Heart left ventricle (tissue), 13 donors: ENCODE measurements at regions not wholly inside any gene's neighbourhood (a gene's known extent, or its start where the extent isn't known, plus 50 kb on each side); places are given as distances from the start of the nearest gene placed in this dataset.

Experiments
- POLR2A ChIP-seq, 2 donors: fragments of 450-650 bp; IDR thresholded peaks; one replicate each; pipeline ENCODE4 v1.6.1; 2017; ENCODE audit warnings: antibody characterized with exemption in 2 of 2, mild to moderate bottlenecking in 2 of 2, moderate library complexity in 2 of 2
- TF ChIP-seq, protein P1 (sequence below), 12 donors: fragments of 200-600 bp; sonication (generic) in 4 of 12; IDR thresholded peaks; one replicate each; pipeline versions ENCODE4 v1.5.0 to v1.8.0; 2018 to 2022; ENCODE audit warnings: antibody characterized with exemption in 12 of 12, mild to moderate bottlenecking in 5 of 12
- donor health status: ischemic (EF 13 %, LVEDD 7.1; RV severe dilation, severe dysfunction).
- donor health status: DM: no; HTN: yes; CAD: no.
- donor health status: DM: no; HTN: no; CAD: no.
- donor health status: ischemic (EF 25% LVEDD 6.9; RV normal size, moderate dysfunction).
- donor health status: ischemic (EF 25% LVEDD 5.7; RV mildly dilated, moderate dysfunction).
- donor health status: ischemic (EF 35%, LVEDD 5.7; RV mildly dilated, moderate dysfunction).
- donor health status: nonischemic (EF 11% LVEDD 7.7; RV severe dilation, severe dysfunction).
- donor health status: DM: yes; HTN: yes; CAD: no.
- donor health status: PGD.
- donor health status: ischemic (EF 29% LVEDD 5.4; RV normal size, mild dysfunction).
- donor health status: nonischemic (EF 23%, LVEDD 6.1; RV moderate dilation, normal function).

DNA sequence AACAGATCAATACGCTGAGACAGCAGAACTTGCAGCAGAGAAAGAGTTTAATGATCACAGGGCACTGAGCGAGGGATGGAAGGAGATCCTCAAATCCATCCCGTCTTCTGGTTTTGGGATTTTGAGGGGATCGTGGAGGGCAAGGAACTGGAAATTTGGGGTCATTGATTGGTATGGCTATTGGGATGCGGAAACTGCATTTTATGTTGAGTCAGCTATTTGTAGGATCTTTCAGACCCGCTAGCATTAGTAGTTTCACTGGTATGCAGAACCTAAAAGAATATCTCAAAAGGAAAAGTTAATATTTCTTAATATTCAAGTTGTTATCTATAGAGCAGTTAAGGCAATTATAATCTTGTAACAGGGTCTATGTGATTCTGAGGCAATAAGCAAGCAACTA, 771.7 kb upstream of the CTNND2 start:
- TF ChIP-seq POLR2A (IDR thresholded peaks at IDR 0.05), result no peak
- TF ChIP-seq, protein P1, sequence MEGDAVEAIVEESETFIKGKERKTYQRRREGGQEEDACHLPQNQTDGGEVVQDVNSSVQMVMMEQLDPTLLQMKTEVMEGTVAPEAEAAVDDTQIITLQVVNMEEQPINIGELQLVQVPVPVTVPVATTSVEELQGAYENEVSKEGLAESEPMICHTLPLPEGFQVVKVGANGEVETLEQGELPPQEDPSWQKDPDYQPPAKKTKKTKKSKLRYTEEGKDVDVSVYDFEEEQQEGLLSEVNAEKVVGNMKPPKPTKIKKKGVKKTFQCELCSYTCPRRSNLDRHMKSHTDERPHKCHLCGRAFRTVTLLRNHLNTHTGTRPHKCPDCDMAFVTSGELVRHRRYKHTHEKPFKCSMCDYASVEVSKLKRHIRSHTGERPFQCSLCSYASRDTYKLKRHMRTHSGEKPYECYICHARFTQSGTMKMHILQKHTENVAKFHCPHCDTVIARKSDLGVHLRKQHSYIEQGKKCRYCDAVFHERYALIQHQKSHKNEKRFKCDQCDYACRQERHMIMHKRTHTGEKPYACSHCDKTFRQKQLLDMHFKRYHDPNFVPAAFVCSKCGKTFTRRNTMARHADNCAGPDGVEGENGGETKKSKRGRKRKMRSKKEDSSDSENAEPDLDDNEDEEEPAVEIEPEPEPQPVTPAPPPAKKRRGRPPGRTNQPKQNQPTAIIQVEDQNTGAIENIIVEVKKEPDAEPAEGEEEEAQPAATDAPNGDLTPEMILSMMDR (IDR thresholded peaks at IDR 0.05), result no peak
